ENCODE measurements at regions not wholly inside any gene's neighbourhood (a gene's known extent, or its start where the extent isn't known, plus 50 kb on each side); places are given as distances from the start of the nearest gene placed in this dataset.

- Histone ChIP-seq H3K9me2 (replicated peaks; ENCODE audit: control insufficient read depth, low read length) (no peaks in the 10 kb centered on the region), H3K27ac (ENCODE audit: low read depth, low read length) (no peak overlapping the region), H3K4me1 (ENCODE audit: control insufficient read depth, low read length) (no peaks in the 10 kb centered on the region), H3F3A (ENCODE audit: control insufficient read depth, insufficient read depth) (no peaks in the 10 kb centered on the region), H3K79me2 (ENCODE audit: control insufficient read depth, low read length) (no peaks in the 10 kb centered on the region), H4K20me1 (ENCODE audit: control insufficient read depth, insufficient read depth, low read depth, low read length) (no peaks in the 10 kb centered on the region), H3K27me3 (ENCODE audit: control insufficient read depth, low read length) (no peaks in the 10 kb centered on the region), H3K36me3 (ENCODE audit: control insufficient read depth, low read length) (no peaks in the 10 kb centered on the region), H3K4me2 (ENCODE audit: low read length) (no peak overlapping the region), H3K4me3 (ENCODE audit: low read length) (no peak overlapping the region), H3K9me3 (ENCODE audit: control insufficient read depth, insufficient read depth, low read length) (no peaks in the 10 kb centered on the region)
- TF ChIP-seq CTCF (IDR thresholded peaks at IDR 0.05; ENCODE audit: low read depth, low read length, poor library complexity, severe bottlenecking) (peak; percentile 39), EZH2phosphoT487 (IDR thresholded peaks at IDR 0.05; ENCODE audit: borderline replicate concordance, low read length) (no peak)
Observed at GRCh38 chr1:222096476-222096772, 354.5 kb upstream of the DUSP10 start.

- H3K9me2 ChIP-seq (replicated peaks; ENCODE audit: control insufficient read depth, low read length): no peaks in the 10 kb centered on the region
Observed at GRCh38 chr1:222095606-222096475, 354.0 kb upstream of the DUSP10 start.

GRCh38 chr1:222093518-222093917 is 351.6 kb upstream of the DUSP10 start:
- Histone ChIP-seq H3F3A (ENCODE audit: control insufficient read depth, insufficient read depth) (no peaks in the 10 kb centered on the region), H3K4me2 (ENCODE audit: low read length) (no peak overlapping the region), H3K4me1 (ENCODE audit: control insufficient read depth, low read length) (no peaks in the 10 kb centered on the region), H3K27ac (ENCODE audit: low read depth, low read length) (no peak overlapping the region), H3K9me2 (replicated peaks; ENCODE audit: control insufficient read depth, low read length) (no peaks in the 10 kb centered on the region), H3K79me2 (ENCODE audit: control insufficient read depth, low read length) (no peaks in the 10 kb centered on the region), H4K20me1 (ENCODE audit: control insufficient read depth, insufficient read depth, low read depth, low read length) (no peaks in the 10 kb centered on the region), H3K9me3 (ENCODE audit: control insufficient read depth, insufficient read depth, low read length) (no peaks in the 10 kb centered on the region), H3K36me3 (ENCODE audit: control insufficient read depth, low read length) (no peaks in the 10 kb centered on the region), H3K4me3 (ENCODE audit: low read length) (no peak overlapping the region), H3K27me3 (ENCODE audit: control insufficient read depth, low read length) (no peaks in the 10 kb centered on the region)
- TF ChIP-seq EZH2phosphoT487 (IDR thresholded peaks at IDR 0.05; ENCODE audit: borderline replicate concordance, low read length) (no peak), CTCF (IDR thresholded peaks at IDR 0.05; ENCODE audit: low read depth, low read length, poor library complexity, severe bottlenecking) (no peak)

More at GRCh38 chr1:222095606-222096475, 354.0 kb upstream of the DUSP10 start:
- no peaks in the 10 kb centered on the region for H3K27me3 ChIP-seq (ENCODE audit: control insufficient read depth, low read length)
- no peaks in the 10 kb centered on the region for H3K9me3 ChIP-seq (ENCODE audit: control insufficient read depth, insufficient read depth, low read length)
- no peaks in the 10 kb centered on the region for H4K20me1 ChIP-seq (ENCODE audit: control insufficient read depth, insufficient read depth, low read depth, low read length)
- no peaks in the 10 kb centered on the region for H3F3A ChIP-seq (ENCODE audit: control insufficient read depth, insufficient read depth)
- peak; percentile 92 for TF ChIP-seq CTCF (IDR thresholded peaks at IDR 0.05; ENCODE audit: low read depth, low read length, poor library complexity, severe bottlenecking)
- TF ChIP-seq EZH2phosphoT487 (IDR thresholded peaks at IDR 0.05; ENCODE audit: borderline replicate concordance, low read length): no peak
- no peak overlapping the region for H3K4me3 ChIP-seq (ENCODE audit: low read length)
- no peaks in the 10 kb centered on the region for H3K79me2 ChIP-seq (ENCODE audit: control insufficient read depth, low read length)
- H3K36me3 ChIP-seq (ENCODE audit: control insufficient read depth, low read length): no peaks in the 10 kb centered on the region
- H3K4me2 ChIP-seq (ENCODE audit: low read length): no peak overlapping the region
- no peak overlapping the region for H3K27ac ChIP-seq (ENCODE audit: low read depth, low read length)
- H3K4me1 ChIP-seq (ENCODE audit: control insufficient read depth, low read length): no peaks in the 10 kb centered on the region
